Colonic mucosa (tissue), 4 donors: ENCODE measurements at regions not wholly inside any gene's neighbourhood (a gene's known extent, or its start where the extent isn't known, plus 50 kb on each side); places are given as distances from the start of the nearest gene placed in this dataset.

Experiments
- DNase-seq: peaks from one replicate; pipeline ENCODE4 v3.0.0-alpha.2; 2020
- H3K27ac ChIP-seq: fragments of 200-600 bp; one replicate; pipeline ENCODE4 v1.8.0; 2021
- H3K27me3 ChIP-seq: fragments of 200-600 bp; one replicate; pipeline ENCODE4 v1.8.0; 2021
- H3K36me3 ChIP-seq: fragments of 200-600 bp; one replicate; pipeline ENCODE4 v1.8.0; 2021
- H3K4me1 ChIP-seq: fragments of 200-600 bp; one replicate; pipeline ENCODE4 v1.8.0; 2021; ENCODE audit warnings: mild to moderate bottlenecking
- H3K4me3 ChIP-seq: fragments of 200-600 bp; one replicate; pipeline ENCODE4 v1.8.0; 2021
- H3K9ac ChIP-seq, 2 donors: one replicate each; pipeline ENCODE4 v1.7.0; 2013; ENCODE audit warnings: control low read depth in 2 of 2, low read depth in 2 of 2, low read length in 2 of 2
- H3K9me3 ChIP-seq: fragments of 200-600 bp; one replicate; pipeline ENCODE4 v1.8.0; 2021
- intact Hi-C: fragments of 100-400 bp; cut with DNase I; formaldehyde crosslinking; loops from one replicate; pipeline ENCODE4 v1.14.1; 2022
- TF ChIP-seq, protein P1 (sequence below): fragments of 200-600 bp; IDR thresholded peaks from one replicate; pipeline ENCODE4 v1.8.0; 2022; ENCODE audit warnings: antibody characterized with exemption, mild to moderate bottlenecking
- donor health status: healthy.
- donor health status: DM: no; HTN: no; CAD: no.
- donor health status: DM: no; HTN: no; CAD: no.

DNA sequence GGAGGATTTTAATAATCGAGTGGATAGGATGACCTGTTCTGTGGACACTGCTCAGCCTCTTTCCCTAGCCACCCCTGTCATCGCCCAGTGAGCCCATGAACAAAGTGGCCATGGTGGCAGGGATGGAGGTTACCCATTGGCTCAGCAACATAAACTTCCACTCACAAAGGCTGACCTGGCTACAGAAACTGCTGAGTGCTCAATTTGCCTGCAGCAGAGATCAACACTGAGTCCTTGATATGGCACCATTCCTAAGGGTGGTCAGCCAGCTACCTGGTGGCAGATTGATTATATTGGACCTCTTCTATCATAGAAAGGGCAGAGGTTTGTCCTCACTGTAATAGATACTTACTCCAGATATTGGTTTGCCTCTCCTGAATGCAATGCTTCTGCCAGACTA lies 465.4 kb upstream of the FBXO33 start:
- TF ChIP-seq, protein P1, sequence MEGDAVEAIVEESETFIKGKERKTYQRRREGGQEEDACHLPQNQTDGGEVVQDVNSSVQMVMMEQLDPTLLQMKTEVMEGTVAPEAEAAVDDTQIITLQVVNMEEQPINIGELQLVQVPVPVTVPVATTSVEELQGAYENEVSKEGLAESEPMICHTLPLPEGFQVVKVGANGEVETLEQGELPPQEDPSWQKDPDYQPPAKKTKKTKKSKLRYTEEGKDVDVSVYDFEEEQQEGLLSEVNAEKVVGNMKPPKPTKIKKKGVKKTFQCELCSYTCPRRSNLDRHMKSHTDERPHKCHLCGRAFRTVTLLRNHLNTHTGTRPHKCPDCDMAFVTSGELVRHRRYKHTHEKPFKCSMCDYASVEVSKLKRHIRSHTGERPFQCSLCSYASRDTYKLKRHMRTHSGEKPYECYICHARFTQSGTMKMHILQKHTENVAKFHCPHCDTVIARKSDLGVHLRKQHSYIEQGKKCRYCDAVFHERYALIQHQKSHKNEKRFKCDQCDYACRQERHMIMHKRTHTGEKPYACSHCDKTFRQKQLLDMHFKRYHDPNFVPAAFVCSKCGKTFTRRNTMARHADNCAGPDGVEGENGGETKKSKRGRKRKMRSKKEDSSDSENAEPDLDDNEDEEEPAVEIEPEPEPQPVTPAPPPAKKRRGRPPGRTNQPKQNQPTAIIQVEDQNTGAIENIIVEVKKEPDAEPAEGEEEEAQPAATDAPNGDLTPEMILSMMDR, result no peak
- Histone ChIP-seq H3K36me3 (no peaks in the 10 kb centered on the region), H3K9ac (no peak overlapping the region), H3K4me1 (no peaks in the 10 kb centered on the region), H3K9me3 (no peaks in the 10 kb centered on the region), H3K27me3 (no peaks in the 10 kb centered on the region), H3K4me3 (no peak overlapping the region), H3K27ac (no peak overlapping the region)
- DNase-seq, result no peak
- intact Hi-C loops, result no loop called here

DNA sequence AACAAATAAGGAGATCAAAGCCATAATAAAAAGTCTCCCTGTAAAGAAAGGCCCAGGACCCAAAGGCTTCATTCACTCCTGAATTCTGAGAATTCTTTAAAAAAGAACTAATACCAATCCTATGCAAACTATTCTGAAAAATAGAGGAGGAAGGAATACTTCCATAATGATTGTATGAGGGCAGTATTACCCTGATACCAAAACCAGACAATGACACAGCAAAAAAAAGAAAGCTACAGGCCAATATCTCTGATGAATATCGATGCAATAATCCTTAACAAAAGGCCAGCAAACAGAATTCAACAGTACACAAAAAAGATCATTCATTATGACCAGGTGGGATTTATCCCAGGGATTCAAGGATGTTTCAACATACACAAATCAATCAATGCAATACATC lies 457.8 kb upstream of the FBXO33 start:
- TF ChIP-seq, protein P1, result no peak
- no peak overlapping the region for H3K27ac ChIP-seq
- no peak overlapping the region for H3K9ac ChIP-seq
- no peaks in the 10 kb centered on the region for H3K9me3 ChIP-seq
- H3K36me3 ChIP-seq, result no peaks in the 10 kb centered on the region
- intact Hi-C loops, result no loop called here
- H3K4me3 ChIP-seq, result no peak overlapping the region
- no peak for DNase-seq
- H3K27me3 ChIP-seq, result no peaks in the 10 kb centered on the region
- H3K4me1 ChIP-seq, result no peaks in the 10 kb centered on the region

DNA sequence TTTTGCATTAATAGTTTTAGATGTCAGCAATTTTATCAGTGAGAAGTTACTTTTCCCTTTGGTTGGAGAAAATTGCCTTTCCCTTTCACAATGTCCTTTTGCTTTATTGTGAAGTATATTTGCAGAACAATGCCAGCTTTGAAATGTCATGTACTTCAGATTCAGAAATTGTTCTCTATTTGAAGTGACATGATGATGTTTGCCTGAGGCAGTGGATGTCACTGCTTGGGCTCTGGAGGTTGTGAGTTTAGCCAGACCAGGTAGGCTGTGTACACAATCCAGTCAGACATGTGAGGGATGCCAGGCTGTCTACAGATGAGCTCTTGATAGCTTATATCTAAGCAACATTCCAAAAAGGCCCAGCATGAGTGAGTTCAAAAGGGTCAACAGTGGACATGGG lies 451.9 kb upstream of the FBXO33 start:
- no peaks in the 10 kb centered on the region for H3K36me3 ChIP-seq
- H3K4me1 ChIP-seq, result no peaks in the 10 kb centered on the region
- H3K9me3 ChIP-seq, result no peaks in the 10 kb centered on the region
- no peak overlapping the region for H3K4me3 ChIP-seq
- no peak for DNase-seq
- intact Hi-C loops, result no loop called here
- no peaks in the 10 kb centered on the region for H3K27me3 ChIP-seq
- TF ChIP-seq, protein P1, result no peak
- H3K9ac ChIP-seq, result no peak overlapping the region
- no peak overlapping the region for H3K27ac ChIP-seq

DNA sequence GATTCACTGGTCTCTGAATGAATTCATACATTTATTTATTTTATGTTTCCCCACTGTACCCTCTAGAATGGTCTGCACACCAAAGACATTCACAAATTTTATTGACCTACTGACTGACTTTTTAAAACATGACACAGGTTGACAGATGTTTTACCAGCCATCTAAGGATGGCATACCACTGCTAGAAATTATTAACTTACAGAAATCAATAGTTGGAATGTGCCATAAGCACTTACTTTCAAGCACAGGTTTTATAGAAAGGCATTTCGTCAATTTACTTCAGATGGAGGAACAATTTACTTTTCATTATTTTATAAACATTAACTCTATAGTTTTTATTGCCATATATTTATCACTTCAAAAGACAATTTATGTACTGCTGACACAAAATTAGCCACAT lies 448.7 kb upstream of the FBXO33 start:
- Histone ChIP-seq H3K9me3 (no peaks in the 10 kb centered on the region), H3K36me3 (no peaks in the 10 kb centered on the region), H3K9ac (no peak overlapping the region), H3K27ac (no peak overlapping the region), H3K27me3 (no peaks in the 10 kb centered on the region), H3K4me1 (no peaks in the 10 kb centered on the region), H3K4me3 (no peak overlapping the region)
- TF ChIP-seq, protein P1, result no peak
- no peak for DNase-seq
- intact Hi-C loops, result no loop called here

DNA sequence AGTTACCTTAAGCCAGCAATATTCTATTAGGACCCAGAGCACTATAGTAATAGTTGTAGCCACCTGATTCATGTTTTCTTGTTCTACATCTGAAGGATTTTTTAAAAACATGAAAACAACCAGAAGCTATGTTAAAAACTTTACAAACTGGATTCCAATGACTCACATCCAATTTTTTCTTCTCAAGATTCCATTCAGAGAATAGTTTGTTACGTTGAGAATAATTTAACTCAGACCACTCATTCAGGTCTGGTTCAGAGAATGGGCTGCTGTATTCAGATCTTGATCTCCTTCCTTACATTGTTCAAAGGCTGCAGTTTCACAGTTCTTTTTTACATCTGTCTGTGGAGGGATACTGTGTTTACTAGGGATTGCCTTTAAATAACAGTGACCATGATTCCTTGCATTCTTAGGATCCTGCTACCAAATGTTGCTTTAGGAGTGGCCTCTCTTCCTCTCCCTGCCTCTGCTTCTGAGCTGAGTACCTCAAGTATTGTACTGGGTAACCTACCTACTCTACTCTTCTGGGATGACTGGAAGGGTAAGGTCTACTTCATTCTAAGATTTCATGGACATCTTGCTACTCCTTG lies 448.0 kb upstream of the FBXO33 start:
- H3K4me1 ChIP-seq, result no peaks in the 10 kb centered on the region
- no peaks in the 10 kb centered on the region for H3K9me3 ChIP-seq
- DNase-seq, result no peak
- intact Hi-C loops, result no loop called here
- no peak overlapping the region for H3K27ac ChIP-seq
- H3K9ac ChIP-seq, result no peak overlapping the region
- H3K36me3 ChIP-seq, result no peaks in the 10 kb centered on the region
- TF ChIP-seq, protein P1, result no peak
- no peak overlapping the region for H3K4me3 ChIP-seq
- H3K27me3 ChIP-seq, result no peaks in the 10 kb centered on the region
